HG03066 (cell line): ENCODE measurements at regions not wholly inside any gene's neighbourhood (a gene's known extent, or its start where the extent isn't known, plus 50 kb on each side); places are given as distances from the start of the nearest gene placed in this dataset.
A peak's percentile ranks its signal among the peaks of the same experiment; 100 is the strongest.

Source experiments
- ATAC-seq: cut with Tn5 transposase; IDR thresholded peaks from one replicate; pipeline ENCODE4 v1.9.1; 2021; ENCODE audit warnings: low read depth; ENCODE audit not compliant: unreplicated experiment

DNA sequence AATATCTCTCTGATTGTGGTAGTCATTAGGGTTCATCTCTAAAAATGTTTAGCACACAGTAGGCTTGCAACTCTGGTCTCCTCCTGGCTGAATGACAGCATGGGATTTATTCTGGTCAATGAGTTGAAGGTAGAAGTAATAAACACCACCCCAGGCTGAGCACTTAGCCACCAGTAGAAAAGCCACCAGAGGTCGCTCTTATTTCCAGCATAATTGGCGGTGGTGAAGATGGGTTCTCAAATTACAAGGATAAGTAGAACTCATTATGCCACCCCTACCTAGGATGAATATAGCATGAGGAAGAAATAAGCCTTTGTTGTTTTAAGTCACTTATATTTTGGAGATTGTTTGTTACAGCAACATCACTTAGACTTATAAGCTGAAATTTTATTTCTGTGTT lies 302.7 kb downstream of the GPM6A start:
- ATAC-seq, result no peak

DNA sequence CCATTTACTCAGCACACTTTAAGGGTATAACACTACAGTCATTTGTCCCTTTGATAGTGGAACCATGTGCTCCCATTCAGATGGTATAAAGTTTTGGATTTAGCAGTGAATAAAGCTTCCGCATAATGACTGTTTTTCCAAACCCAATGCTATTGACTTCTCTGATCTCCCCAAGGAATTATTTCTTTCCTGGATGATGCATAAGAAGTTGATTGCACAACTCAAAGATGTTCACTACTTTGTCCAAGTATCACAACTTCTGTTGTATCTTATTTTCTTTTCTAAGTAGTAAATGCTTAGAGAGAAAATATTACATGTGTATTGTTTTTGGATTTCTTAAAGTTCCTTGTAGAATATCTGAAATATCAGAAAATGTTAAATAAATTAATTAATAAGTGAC lies 300.2 kb downstream of the GPM6A start:
- no peak for ATAC-seq

DNA sequence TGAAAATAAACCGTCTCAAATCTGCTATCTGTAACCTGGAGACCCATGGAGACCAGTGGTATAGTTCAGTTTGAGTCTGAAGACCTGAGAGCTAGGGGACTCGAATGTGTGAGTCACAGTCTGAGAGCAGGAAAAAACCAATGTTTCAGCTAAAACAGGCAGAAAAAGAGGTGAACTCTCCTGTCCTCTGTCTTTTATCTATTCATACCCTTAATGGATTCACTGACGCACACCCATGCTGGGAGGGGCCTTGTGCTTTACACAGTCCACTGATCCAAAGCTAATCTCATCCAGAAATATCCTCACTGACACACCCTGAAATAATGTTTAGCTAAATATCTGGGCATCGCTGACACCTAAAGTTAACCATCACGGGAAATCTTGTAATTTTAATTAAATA lies 297.9 kb downstream of the GPM6A start:
- no peak for ATAC-seq

DNA sequence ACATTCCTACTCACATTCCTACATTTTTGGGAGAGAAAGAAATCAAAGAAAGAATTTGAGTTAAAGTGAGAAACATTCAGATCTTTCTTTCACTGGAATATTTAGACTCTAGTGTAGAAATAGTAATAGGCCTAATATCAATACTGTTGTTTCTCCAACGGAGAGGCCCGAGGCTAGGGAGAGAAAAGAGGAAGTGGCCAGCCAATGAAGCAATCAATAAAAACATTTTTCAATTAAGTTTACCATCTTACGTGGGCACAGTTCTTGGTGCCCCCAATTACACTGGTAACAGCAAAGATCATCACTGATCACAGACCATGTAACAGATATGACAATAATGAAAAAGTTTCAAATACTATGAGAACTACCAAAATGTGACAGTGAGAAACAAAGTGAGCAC lies 281.4 kb downstream of the GPM6A start:
- ATAC-seq, result no peak

DNA sequence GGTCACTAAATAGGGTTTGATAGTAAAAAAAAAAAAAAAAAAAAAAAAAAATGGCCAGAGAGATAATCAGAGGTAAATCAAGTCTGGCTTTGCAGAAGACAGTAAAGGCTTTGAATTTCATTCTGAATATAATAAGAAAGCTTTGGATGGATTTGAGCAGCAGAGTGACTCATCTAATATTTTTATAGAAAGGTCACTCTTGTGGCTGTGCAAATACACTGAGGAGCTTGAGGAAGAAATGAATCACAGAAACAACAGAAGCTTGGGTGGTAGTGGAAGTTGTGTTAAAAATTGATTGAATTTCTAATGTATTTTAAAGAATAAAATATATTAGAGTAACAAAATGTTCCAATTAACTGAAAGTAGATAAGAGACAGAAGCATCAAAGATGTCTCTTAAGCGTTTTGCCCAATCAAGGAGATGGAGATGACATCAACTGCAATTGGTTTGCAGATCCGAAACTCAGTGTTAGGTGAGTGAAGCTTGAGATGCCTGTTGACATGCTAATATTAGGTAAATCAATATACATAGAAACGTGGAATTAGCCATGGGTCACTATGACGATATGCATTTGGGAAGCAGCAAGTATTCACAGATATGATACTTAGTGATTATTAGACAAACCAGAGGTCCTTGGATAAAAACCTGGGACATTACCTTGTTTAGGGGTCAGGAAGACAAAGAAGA lies 280.5 kb downstream of the GPM6A start:
- ATAC-seq, result no peak

GRCh38 chr4:175536852-175537453 lies 275.1 kb downstream of the GPM6A start:
- ATAC-seq, result peak; percentile 50

- ATAC-seq, result no peak
These were observed 272.6 kb downstream of the GPM6A start for GRCh38 chr4:175539498-175539897.

GRCh38 chr4:175540151-175540550 lies 271.9 kb downstream of the GPM6A start:
- no peak for ATAC-seq

DNA sequence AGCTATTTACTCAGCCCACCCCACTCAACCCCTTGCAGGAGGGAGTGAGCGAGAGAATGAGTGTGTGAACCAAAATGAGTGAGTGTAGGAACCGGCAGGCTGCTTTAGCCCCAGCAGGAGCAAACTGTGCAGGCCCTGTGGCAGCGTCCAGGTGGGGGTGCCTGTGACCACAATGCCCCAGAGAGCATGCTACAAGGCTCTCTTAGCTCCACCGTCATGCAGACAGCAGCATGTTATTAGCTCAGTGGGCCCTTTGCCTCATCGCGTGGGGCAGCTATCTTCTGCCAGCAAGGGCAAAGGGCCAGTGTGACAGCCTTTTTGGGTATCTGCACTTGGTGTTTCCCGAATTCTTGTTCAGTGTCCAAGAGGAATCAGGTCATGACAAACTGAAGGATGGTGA lies 271.3 kb downstream of the GPM6A start:
- no peak for ATAC-seq

DNA sequence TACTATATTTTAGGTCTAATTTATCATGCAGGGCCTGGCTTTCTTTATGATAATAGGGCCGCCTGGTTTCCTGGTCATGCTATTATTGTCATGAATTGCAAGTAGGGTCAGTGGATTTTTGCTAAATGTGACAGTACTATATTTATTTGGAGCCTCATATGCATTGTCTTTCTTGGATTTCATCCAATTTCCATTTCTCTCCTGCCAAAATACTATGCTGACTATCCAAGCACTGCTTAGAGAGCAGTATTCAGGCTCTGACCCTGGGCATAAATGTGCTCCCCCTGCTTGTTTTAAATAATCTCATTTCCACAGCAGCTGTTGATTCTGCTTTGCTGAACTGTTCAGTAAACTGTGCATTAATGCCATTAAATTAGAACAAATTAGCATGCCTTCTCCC lies 269.3 kb downstream of the GPM6A start:
- no peak for ATAC-seq

DNA sequence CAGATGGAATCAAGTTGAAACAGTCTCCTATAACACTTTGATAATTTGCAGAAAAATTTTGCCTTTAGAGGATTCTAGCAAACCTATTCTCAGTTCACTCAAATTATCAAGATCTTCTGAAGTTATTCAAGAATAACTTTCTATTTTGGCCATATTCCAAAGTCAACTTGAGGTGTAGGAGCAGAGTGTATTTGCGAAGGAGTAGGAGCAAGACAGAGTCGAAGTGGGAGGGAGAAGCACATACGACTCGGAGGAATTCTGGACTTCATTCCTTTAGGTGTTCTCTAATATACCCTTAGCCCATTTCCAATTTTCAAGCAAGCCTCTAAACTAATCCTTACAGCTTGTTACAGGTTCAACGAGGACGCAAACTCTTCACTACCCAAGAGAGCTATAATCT lies 252.9 kb downstream of the GPM6A start:
- ATAC-seq, result no peak

GRCh38 chr4:175559526-175559925 lies 252.5 kb downstream of the GPM6A start:
- ATAC-seq, result no peak

DNA sequence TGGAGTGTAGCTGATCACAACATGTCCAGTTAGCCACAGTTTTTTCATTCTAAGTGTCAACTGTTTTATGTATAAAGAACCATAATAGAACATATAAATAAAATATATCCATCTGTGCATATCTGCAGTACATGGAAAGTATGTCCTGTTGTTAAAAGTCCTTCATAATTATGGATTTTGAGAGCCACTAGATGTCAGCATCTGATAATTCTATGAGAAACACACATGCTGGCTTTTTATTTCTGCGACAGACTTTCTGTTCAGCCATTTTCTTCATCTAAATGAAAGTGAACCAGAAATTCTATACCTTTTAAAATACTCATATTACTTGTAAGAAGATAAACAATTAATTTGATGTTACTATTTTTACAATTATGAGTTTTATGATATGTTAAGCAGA lies 251.5 kb downstream of the GPM6A start:
- no peak for ATAC-seq

- ATAC-seq, result no peak
These were observed 250.4 kb downstream of the GPM6A start for GRCh38 chr4:175561696-175562095.

DNA sequence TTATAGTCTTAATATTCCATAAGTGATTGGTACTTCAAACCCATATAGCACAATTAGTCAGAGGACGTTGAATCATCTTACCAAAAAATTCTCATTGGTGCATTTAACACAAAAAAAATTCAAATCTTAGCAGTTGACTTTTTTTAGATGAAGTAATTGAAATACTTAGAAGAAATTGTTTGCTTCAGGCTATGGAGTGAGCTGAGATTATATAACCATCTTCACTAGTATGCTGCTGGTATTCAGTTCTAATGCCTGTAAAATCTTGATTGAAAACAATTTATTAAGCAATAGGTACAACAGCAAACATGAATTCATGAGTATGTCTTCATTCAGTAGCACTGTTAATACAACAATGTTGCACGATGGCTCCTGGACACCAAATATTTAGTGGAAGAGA lies 250.0 kb downstream of the GPM6A start:
- ATAC-seq, result no peak

DNA sequence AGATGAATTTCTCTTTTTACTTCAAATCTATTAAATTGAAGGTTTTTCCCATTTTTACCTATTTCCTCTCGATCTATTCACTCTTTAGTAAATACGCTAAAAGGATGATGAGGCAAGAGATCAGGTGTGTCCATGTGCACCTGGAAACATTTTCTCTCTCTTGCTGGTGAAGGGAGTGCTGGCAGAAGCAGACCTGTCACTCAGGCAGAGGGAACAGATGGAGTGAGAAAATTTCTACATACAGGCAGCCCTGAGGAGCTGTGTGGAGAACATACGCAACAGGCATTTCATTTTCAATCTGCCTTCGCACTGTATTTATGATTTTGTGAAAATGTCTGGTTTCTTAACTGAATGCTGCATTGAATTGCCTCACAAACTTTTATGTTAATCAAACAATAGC lies 249.5 kb downstream of the GPM6A start:
- ATAC-seq, result no peak
